Stimulated activated CD8-positive, alpha-beta memory T cell treated with anti-CD3 and anti-CD28 coated beads, Interleukin-4, amount 100 ng/mL, for 48 hours (primary cell): ENCODE measurements at regions not wholly inside any gene's neighbourhood (a gene's known extent, or its start where the extent isn't known, plus 50 kb on each side); places are given as distances from the start of the nearest gene placed in this dataset.

Experiments
- DNase-seq: peaks from one replicate; pipeline ENCODE4 v3.0.0-alpha.2; 2020

- DNase-seq: no peak
Measured at GRCh38 chr1:227370533-227371254, 52.4 kb upstream of the CDC42BPA start.

- no peak for DNase-seq
Measured at GRCh38 chr1:227369102-227369760, 50.9 kb upstream of the CDC42BPA start.
